Activated gamma-delta T cell (primary cell): ENCODE measurements at regions not wholly inside any gene's neighbourhood (a gene's known extent, or its start where the extent isn't known, plus 50 kb on each side); places are given as distances from the start of the nearest gene placed in this dataset.

Experiments used
- DNase-seq: peaks from one replicate; lab custom pipeline; 2025; lab: John Stamatoyannopoulos, UW

DNA sequence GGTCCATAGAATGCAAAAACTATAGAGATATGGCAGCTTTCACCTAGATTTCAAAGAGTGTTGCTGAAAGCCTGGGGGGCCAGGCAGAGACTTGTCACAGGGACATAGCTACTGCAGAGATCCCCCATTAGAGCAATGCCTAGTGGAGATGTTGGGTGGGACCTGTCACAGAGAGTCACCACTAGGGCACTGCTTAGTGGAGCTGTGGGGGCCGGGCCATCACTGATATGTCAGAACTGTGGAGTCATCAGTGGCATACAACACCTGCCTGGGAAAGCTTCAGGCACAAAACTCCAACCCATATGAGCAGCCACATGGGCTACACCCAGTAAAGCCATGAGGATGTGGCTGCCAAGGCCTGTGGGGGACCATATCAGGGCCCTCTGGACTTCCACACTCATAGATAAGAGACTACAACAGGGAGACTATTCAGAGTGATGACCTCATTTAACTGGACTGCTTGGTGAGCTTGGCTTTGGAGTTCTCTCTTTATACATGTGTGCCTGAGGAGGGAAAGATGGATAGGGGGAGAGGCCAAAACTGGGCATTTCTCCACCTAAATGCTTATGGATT is 176.3 kb downstream of the ZNF621 start:
- no peak for DNase-seq

DNA sequence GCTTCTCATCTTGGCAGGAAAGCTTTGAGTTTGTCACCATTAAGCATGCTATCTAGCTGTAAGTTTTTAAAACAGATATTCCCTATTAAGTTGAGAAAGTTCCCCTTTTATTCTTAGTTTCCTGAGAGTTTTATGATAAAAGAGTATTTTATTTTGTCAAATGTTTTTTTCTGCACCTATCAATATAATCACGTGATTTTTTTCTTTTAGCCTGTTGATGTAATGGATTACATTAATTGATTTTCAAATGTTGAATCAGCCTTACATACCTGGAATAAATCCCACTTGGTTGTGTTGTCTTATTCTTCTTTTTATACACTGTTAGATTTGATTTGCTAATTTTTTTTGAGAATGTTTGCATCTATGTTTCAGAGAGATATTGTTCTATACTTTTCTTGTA is 179.5 kb downstream of the ZNF621 start:
- DNase-seq, result no peak

DNA sequence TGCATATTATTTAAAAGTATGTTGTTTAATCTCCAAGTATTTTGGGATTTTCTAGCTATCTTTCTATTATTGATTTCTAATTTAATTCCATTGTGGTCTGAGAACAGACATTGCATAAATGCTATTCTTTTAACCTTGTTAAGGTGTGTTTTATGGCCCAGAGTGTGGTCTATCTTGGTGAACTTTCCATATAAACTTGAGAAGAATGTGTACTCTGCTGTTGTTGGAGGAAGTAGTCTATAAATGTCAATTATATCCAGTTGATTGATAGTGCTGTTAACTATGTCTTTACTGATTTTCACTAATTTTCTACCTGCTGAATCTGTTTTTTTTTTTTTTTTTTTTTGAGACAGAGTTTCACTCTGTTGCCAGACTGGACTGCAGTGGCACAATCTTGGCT is 180.9 kb downstream of the ZNF621 start:
- DNase-seq, result no peak

DNA sequence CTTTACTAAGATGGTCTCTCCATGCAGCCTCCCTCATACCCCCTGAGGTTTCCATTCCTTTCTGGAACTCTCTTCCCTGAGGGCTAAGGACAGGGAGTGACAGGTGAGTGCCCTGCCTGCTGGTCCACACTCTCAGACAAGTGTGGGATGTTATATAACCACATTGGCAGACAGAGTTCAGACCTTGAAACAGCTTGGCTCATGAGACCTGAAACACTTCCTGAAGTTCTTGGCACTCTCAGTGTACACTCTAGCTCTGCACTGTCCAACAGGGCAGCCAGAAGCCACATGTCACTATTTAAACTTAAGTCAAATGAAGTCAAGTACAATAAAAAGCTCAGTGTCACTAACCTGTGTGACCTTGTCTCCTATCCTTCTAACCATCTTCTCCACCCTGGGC is 188.5 kb downstream of the ZNF621 start:
- DNase-seq, result no peak

DNA sequence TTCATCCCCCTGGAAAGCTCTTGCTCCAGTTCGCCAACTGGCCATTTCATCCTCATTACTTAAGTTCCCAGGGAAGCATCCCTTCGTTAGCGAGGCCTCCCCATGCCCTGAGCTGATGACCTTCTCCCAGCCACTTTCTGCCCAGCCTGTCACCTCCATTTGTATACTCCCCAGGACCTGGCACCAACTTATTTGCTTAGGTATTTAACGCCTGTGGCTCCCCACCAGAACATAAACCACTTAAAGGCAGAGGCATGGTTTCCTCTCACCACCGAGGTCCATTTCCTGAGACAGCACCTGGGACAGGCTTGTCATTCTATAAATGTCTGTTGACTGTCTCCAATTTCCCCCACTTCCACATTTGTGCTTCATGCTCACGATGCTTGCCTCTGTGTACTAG is 189.0 kb downstream of the ZNF621 start:
- no peak for DNase-seq

DNA sequence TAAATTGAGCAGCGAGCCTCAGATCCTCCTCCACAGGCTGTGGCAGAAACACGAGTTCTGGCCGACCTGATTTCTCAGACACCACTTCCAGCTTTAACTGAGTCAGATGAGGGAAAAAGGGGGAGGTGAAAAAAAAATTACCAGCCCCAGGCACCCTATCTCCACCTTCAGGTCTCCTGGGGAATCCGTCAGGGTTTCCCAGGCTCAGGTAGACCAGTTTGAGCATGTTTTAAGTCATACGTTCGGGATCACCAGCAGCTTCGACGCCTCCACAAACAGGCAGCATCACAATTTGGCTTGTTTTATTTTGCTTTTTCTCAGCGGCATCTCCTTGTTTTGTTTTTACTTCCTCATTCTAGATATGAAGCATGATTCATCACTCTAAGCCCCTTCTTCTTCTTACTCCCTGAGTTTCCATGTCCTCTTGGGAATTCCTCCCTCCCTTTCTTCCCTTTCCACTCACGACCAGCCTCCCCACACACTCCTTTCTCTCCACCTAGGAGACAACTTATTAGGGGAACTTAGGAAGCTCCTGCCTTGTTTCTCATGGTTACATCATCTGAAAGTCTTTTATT is 190.1 kb downstream of the ZNF621 start:
- DNase-seq, result no peak

DNA sequence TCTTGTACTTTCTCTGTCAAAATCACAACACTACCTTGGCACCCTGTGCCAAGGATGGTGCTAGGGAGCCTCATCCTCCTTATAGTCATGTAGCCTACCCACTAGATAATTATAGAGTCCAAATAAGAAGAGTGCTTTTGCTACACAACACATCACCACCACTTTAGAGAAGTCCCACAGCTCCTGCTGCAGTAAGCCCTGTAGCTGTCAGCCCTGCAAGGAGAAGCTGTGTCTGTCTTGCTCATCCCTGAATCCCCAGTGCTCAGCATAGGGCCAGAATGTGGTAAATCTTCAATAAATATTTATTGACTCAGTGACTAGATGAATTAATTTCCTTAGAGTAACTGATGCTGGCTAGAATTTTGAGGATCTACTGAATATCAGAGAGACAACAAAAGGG is 190.8 kb downstream of the ZNF621 start:
- DNase-seq, result no peak

DNA sequence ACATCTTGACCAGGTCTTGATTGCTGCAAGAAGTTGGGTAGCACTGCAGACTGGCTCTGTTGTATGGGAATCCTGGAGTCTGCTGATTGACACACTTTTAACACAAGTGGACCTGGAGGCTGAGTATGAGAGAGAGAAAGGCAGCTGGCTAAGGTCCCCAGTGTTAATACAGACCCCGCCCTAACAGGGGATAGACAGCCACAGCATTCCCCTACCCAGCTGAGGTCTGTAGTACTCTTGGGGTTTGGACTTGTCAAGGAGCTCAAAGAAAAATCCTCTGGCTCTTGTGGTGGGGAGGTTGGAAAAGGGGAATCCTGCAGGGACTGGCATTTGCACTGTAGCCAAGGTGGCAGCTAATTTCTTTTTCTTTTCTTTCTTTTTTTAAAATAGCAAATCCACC is 192.7 kb downstream of the ZNF621 start:
- no peak for DNase-seq

DNA sequence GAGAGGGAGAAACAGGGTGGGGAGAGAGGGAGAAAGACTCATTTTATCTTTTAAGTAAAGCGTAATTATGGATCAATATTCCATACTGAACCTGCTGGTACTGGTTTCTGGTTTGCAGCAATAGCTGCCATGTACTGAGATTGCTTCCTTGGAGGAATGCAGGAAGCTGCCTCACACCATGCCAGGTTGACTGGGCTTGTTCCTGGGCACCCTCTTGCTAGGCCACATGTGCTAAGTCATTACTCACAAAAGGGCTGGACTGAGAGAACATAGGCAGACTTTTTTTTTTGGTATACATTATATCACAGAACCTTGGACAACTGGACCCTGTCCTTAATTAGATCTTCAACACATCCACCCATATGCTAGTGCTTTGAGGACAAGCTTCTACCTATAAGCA is 193.4 kb downstream of the ZNF621 start:
- no peak for DNase-seq

DNA sequence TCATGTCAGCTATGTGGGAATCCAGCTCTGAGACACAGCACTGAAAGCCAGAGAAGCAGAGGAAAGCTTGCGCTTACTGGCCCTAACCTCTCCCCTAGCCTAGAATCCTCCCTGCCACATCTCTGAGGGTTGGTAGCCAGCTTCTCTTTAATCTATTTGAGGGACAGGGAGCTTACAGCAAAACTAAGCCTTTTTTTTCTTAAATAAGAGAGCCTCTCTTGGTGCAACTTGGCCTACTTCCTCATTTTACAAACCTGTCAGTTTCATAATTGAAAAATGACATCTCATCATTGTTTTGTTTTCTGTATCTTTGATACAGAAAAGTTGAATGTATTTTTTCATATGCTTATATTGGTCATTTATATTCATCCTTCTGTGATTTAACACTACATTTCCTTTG is 193.9 kb downstream of the ZNF621 start:
- no peak for DNase-seq

DNA sequence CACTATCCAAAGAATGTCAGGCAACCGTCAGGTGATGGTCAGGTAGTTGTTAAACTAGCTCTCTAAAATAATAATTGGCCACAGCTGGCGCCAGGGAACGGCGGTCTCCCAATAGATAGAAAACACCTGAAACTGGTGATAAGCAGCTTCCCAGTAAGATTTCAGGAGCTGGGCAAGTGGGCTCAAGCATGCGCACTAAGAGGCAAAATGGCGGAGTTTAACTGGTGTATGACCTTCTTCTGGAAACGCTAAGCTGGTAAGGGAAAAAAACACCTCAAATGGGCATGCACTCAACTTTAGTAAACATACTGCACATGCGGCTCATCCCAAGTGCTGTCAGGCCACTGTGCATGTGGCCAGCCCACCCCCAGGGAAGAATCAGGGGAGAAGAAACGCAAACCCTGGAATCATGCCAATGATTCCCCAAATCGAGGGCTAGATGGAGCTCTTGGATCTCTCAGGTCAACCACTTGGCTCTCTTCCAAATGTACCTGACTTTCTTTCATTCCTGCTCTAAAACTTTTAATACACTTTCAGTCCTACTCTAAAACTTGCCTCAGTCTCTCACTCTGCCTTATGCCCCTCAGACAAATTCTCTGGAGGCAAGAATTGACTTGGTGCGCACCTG is 195.0 kb downstream of the ZNF621 start:
- DNase-seq, result no peak

DNA sequence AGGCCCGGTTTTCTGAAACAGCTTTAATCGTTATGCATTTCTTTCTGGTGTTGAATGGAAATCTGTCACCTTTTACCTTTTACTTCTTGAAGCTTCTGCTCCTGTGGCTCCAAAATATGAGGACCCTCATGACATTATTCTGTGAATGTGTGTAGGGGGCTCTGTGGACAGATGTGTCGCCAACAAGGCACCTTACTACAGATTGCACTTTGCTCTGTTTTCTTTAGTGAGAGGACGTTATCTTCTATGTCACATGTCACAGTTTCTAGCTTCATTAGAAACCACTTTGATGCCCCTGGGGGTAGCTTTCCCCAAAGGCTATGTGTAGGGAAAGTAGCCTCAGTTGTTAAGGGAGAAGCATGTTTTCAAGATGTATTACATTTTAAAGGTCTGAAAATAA is 195.6 kb downstream of the ZNF621 start:
- no peak for DNase-seq

DNA sequence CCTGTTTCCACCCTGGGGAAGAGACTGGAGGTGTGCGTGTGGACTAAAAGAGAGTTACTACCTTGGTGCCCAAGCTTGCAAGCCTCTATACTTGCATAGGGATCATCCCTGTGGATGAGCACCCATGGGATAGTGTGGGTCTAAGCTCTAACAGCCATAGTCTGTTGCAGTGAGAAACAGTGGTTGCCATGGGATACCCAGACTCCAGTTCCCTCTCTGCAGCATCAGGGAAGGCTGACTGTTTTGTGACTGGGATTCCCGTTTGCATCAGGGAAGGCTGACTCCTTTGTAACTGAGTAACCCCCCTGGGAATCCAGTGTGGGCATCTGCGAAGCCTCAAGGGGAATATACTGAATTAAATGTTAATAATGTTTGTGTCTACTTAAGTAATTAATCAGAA is 196.1 kb downstream of the ZNF621 start:
- no peak for DNase-seq

DNA sequence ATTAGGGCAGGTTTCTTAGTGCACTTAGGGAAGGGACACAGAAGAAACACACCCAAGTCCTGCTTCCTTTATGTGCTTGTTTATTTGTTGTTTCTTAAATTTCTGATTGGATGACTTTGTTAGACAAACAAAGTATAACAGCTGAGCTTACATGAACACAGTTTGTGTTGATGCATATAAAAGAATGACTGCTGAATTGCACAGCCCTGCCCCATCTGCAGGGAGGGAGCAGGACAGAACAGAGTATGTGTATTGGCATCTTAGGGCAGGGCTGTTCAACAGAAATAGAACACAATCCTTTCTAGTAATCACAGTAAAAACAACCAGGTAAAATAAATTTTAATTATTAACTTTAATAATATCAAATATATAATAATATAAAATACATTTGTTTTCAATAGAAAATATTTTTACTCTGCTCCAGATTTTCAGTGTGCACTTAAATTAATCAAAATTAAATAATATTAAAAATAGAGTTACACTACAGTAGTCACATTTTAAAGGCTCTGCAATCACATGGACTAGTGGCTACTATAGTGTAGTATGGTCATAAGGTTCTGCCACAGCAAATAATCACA is 198.4 kb downstream of the ZNF621 start:
- DNase-seq, result no peak

DNA sequence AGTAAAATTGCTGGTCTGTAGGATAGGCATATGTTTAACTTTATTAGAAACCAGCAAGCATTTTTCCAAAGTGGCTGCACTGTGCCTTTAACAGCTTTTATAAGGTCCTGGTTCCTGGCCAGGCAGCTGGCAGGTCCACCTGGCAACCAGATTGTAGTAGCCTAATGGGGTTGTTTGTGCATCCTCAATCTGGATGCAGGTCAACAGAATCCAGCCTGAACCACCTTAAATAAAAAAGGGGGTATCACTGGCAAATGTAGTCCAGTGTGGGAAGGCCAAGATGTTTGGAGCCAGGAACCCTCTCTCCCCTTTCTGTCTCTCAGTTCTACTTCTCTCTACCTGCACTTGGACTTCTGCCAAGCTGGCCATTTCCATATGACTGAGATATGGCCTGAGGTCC is 200.3 kb downstream of the ZNF621 start:
- DNase-seq, result no peak

DNA sequence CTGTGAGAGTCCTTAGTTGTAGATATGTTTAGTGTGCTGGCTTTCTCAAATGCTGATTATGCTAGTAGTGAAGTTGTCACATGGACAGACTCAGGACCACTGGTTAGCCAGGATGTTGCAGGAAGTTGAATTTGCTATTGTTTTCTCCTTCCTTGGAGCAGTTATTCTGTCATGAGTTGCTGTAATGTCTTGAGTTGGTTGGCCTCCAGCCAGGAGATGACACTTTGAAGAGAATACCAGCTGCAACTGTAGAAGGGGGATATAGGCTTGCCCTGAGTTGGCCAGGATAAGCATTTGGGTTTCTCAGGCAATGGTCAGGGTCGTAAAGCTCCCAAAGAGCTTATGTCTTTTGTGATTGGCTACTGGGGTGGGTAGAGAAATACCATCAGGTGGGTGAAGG is 206.7 kb downstream of the ZNF621 start:
- DNase-seq, result no peak

DNA sequence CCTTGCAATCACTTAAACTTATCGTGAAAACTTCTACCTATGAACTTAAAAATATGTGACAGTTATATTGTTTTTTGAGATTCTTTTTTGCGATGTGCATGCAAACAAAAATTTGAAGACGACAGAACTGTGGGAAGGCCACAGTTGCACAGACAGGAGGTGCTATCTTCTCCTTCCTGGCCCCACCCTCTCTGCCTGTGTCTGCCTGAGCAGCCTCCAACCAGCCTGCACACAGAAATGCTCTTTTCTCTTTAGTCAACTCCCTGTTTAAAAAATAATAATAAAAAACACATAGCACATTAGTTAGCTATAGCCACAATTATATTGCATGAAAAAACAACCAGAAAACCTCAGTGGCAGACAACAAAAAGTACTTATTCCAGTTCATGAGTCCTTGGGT is 212.2 kb downstream of the ZNF621 start:
- no peak for DNase-seq

DNA sequence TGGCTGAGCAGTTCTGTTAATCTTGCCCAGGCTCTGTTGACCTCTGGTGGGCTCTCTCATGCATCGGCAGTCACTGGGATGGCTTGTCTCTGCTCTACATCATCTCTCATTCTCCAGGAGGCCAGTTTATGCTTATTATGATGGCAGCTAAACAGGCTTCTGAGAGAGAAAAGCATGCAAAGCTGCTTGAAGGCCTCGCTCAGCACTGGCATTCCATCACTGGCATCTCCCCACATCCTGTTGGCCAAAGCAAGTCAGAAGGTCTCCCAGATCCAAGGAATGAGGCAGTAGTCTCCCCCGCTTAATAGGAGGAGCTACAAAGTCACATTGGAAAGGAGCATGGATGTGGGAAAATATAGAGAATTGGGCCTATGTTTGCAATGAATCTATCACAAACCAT is 212.6 kb downstream of the ZNF621 start:
- DNase-seq, result no peak

DNA sequence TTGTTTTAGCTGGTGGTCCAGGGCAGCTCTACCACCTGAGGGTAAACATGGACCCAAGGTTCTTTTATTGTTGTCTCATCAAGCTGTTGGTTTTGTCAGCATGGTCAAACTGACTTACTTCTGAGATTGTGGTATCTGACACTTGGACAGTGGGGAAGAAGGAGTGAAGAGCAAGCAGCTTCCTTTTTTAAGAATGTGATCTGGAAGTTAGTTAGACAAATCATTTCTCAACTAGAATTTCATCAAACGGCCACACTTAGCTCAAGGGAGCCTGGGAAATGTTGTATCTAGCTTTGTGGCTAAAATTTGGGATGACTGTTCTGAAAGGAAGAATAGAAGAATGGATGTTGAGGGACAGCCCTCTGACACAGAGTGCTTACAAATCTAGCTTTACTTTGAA is 215.2 kb downstream of the ZNF621 start:
- DNase-seq, result no peak

DNA sequence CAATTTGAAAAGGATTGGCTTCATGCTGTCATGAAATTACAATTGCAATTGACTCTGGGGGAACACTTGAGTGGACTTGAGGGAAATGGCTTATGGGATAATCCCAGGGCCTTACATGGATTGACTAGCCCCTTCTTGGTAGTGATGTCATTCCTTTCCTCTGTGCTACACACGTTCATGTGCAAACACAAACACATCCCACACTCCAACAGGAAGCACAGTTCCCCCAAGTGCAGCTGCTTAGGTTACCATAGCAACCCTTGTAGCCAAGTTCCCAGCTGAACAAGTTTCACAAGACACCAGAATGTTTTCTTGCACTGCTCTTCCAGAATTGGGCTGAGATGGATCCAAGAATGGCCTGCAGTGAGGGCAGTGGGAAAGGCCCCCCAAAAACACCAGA is 217.0 kb downstream of the ZNF621 start:
- no peak for DNase-seq

DNA sequence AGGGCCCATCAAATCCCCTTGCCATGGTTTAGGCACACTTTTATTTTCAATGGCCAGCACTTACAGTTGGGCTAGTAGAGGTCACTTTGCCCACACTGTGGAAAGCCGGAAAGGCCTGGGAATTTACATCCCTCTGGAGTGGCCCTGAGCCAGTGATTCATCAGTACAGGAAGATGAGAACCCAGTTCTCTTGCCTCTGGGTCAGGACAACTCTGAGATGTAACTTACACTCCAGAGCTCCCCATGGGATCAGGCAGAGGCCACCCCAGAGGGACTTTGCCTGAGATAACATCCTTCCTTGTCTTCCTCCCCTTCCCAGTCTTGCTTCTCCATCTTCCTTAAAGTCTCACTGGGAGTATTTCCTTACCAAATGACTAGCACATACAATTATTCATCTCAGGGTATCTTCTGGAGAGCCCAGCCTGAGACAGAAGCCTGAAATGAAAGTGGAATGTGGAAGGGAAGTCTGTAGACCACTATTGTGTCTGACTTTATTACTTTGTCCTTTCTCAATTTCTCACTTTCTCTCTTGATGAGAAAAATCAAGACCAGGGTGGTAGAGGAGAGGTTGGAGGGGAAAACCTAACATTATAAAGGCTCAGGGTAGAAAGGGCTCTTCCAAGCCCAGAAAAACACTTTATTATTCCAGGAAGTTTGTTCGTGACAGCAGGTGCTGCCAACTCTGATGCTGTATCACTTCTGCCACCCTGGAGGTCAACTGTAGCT is 220.8 kb downstream of the ZNF621 start:
- no peak for DNase-seq

DNA sequence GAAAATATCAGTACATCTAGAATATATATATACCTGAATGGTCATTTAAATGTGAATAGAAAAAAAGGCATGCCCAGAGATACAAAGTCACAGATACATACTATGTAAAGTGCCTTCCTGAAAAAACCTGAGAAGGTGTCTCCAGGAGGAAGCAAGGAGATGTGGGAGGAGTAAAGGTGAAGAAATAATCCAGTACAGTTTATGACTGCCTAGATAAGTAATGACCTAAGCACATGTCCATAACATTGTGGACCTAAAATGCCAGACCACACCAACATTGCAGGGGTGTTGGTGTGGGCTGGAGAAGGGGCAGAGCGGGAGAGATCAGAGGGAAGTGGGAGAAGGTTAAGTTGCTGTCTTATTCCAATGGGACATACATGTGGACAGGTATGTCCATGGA is 226.9 kb downstream of the ZNF621 start:
- no peak for DNase-seq

DNA sequence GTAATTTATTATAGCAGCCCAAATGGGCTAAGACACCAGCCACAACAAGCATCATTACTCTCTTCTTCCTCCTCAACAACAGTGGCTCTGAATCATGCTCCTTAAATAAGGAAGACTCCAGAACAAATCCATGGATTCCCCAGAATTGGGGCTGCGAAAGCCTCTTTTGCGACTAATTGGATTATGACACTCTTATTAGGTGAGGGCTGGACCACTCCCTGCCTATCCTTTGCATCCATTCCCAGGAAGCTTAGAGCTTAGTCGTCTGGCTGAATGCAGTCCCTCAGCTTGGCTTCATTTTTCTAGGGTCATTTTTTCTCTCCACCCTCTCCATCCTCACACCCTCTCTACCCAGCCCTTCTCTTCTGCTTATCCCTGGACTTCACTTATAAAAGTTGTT is 227.7 kb downstream of the ZNF621 start:
- no peak for DNase-seq
